GM12865 (cell line): ENCODE measurements at regions not wholly inside any gene's neighbourhood (a gene's known extent, or its start where the extent isn't known, plus 50 kb on each side); places are given as distances from the start of the nearest gene placed in this dataset.
"Not testable (repeated sequence)": the region's sequence is repeated elsewhere in the genome, so short reads cannot be mapped to it uniquely, and the experiment has no call there.

ENCODE experiments used
- DNase-seq: peaks from one replicate; pipeline ENCODE4 v3.0.0; 2010; ENCODE audit warnings: low read depth
- H3K4me3 ChIP-seq: 2 replicates; pipeline ENCODE4 v1.5.1; 2011; ENCODE audit warnings: mild to moderate bottlenecking, low read depth, low read length, control low read depth
- CTCF ChIP-seq: IDR thresholded peaks from 2 replicates; pipeline ENCODE4 v1.5.1; 2011; ENCODE audit warnings: low read length, control low read depth, low read depth, inconsistent platforms; ENCODE audit not compliant: insufficient read depth; ENCODE audit errors: missing control alignments

DNA sequence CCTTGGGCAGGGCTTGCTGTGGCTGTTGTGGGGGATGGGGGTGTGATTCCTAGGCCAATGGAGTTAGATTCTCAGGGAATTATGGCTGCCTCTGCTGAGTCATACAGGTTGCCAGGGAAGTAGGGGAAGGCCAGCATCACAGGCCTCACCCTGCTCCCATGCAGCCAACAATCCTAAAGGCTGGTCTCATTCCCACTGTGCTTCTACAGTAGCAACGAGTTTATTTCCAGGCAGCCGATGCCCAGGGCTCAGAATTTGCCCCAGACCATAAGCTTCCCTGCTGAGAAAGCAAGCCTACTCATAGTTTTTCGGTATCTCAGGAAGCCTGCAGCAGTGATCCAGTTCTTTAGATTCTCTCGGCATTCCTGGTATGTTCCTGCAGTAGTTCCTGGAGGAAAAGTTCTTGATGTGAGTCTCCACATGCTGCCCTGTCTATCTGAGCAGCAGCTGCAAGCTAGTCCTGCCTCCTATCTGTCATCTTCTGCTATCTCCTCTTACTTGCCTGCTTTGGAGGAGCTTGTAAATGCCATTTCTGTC is 59.3 kb upstream of the SELENOP start:
- no peak for TF ChIP-seq CTCF
- no peak overlapping the region for H3K4me3 ChIP-seq
- no peak for DNase-seq

GRCh38 chr5:42868417-42868816 is 56.7 kb upstream of the SELENOP start:
- DNase-seq, H3K4me3 ChIP-seq: not testable (repeated sequence)

GRCh38 chr5:42864749-42865148 is 53.1 kb upstream of the SELENOP start:
- not testable (repeated sequence) for H3K4me3 ChIP-seq, DNase-seq
